Activated T-cell treated with anti-CD3 and anti-CD28 coated beads, Interleukin-2, amount 50 U/mL, for 24 hours (primary cell): ENCODE measurements at regions not wholly inside any gene's neighbourhood (a gene's known extent, or its start where the extent isn't known, plus 50 kb on each side); places are given as distances from the start of the nearest gene placed in this dataset.

Experiments
- DNase-seq: peaks from one replicate; pipeline ENCODE4 v3.0.0-alpha.2; 2020
- H3K27ac Mint-ChIP-seq: 2 replicates; pipeline ENCODE4 v1.8.0; 2020; ENCODE audit warnings: mild to moderate bottlenecking, mixed read lengths
- H3K27me3 Mint-ChIP-seq: 2 replicates; pipeline ENCODE4 v1.8.0; 2020; ENCODE audit warnings: mixed read lengths
- H3K36me3 Mint-ChIP-seq: 2 replicates; pipeline ENCODE4 v1.8.0; 2020; ENCODE audit warnings: low read depth, mixed read lengths
- H3K4me1 Mint-ChIP-seq: 2 replicates; pipeline ENCODE4 v1.8.0; 2020; ENCODE audit warnings: low read depth, mixed read lengths
- H3K4me3 Mint-ChIP-seq: 2 replicates; pipeline ENCODE4 v1.8.0; 2020; ENCODE audit warnings: mild to moderate bottlenecking, moderate library complexity, mixed read lengths
- H3K9me3 Mint-ChIP-seq: 2 replicates; pipeline ENCODE4 v1.8.0; 2020; ENCODE audit warnings: mixed read lengths

GRCh38 chr9:26418480-26418879, 474.1 kb downstream of the CAAP1 start:
- Mint-ChIP-seq H3K27me3 (no peaks in the 10 kb centered on the region), H3K36me3 (no peaks in the 10 kb centered on the region), H3K4me1 (no peaks in the 10 kb centered on the region), H3K4me3 (no peak overlapping the region), H3K27ac (no peak overlapping the region), H3K9me3 (peaks cover 2% of the 10 kb centered on the region)
- DNase-seq: no peak

GRCh38 chr9:26415528-26415927, 477.1 kb downstream of the CAAP1 start:
- Mint-ChIP-seq H3K4me3 (no peak overlapping the region), H3K9me3 (peaks cover 7% of the 10 kb centered on the region), H3K4me1 (no peaks in the 10 kb centered on the region), H3K27ac (no peak overlapping the region), H3K36me3 (no peaks in the 10 kb centered on the region), H3K27me3 (no peaks in the 10 kb centered on the region)
- DNase-seq: no peak

- Mint-ChIP-seq H3K4me3 (no peak overlapping the region), H3K36me3 (no peaks in the 10 kb centered on the region)
- no peak for DNase-seq
These were observed 479.0 kb downstream of the CAAP1 start for GRCh38 chr9:26413611-26414010.

GRCh38 chr9:26412446-26412845, 480.2 kb downstream of the CAAP1 start:
- H3K27me3 Mint-ChIP-seq: no peaks in the 10 kb centered on the region

More at GRCh38 chr9:26413611-26414010, 479.0 kb downstream of the CAAP1 start:
- no peaks in the 10 kb centered on the region for H3K4me1 Mint-ChIP-seq
- H3K9me3 Mint-ChIP-seq: peaks cover 11% of the 10 kb centered on the region
- no peak overlapping the region for H3K27ac Mint-ChIP-seq
- no peaks in the 10 kb centered on the region for H3K27me3 Mint-ChIP-seq

GRCh38 chr9:26406676-26407075, 485.9 kb downstream of the CAAP1 start:
- peaks cover 10% of the 10 kb centered on the region for H3K9me3 Mint-ChIP-seq
- no peaks in the 10 kb centered on the region for H3K4me1 Mint-ChIP-seq
- H3K27me3 Mint-ChIP-seq: no peaks in the 10 kb centered on the region
- no peaks in the 10 kb centered on the region for H3K36me3 Mint-ChIP-seq
- no peak overlapping the region for H3K27ac Mint-ChIP-seq
- no peak overlapping the region for H3K4me3 Mint-ChIP-seq
- no peak for DNase-seq

More at GRCh38 chr9:26412446-26412845, 480.2 kb downstream of the CAAP1 start:
- Mint-ChIP-seq H3K36me3 (no peaks in the 10 kb centered on the region), H3K4me3 (no peak overlapping the region), H3K9me3 (peaks cover 11% of the 10 kb centered on the region), H3K4me1 (no peaks in the 10 kb centered on the region), H3K27ac (no peak overlapping the region)
- no peak for DNase-seq

GRCh38 chr9:26399556-26399955, 493.0 kb downstream of the CAAP1 start:
- no peaks in the 10 kb centered on the region for H3K4me1 Mint-ChIP-seq
- no peak overlapping the region for H3K4me3 Mint-ChIP-seq
- H3K27me3 Mint-ChIP-seq: no peaks in the 10 kb centered on the region
- no peak for DNase-seq
- H3K9me3 Mint-ChIP-seq: peaks cover 6% of the 10 kb centered on the region
- H3K36me3 Mint-ChIP-seq: no peaks in the 10 kb centered on the region
- H3K27ac Mint-ChIP-seq: no peak overlapping the region

GRCh38 chr9:26394025-26394424, 498.6 kb downstream of the CAAP1 start:
- H3K27ac Mint-ChIP-seq: no peak overlapping the region
- no peaks in the 10 kb centered on the region for H3K36me3 Mint-ChIP-seq
- H3K27me3 Mint-ChIP-seq: no peaks in the 10 kb centered on the region
- DNase-seq: no peak
- H3K4me1 Mint-ChIP-seq: no peaks in the 10 kb centered on the region
- no peak overlapping the region for H3K4me3 Mint-ChIP-seq
- peaks cover 11% of the 10 kb centered on the region for H3K9me3 Mint-ChIP-seq

- H3K36me3 Mint-ChIP-seq: no peaks in the 10 kb centered on the region
- H3K4me1 Mint-ChIP-seq: no peaks in the 10 kb centered on the region
These were observed 500.0 kb downstream of the CAAP1 start for GRCh38 chr9:26392639-26393038.

GRCh38 chr9:26391036-26391435, 501.6 kb downstream of the CAAP1 start:
- Mint-ChIP-seq H3K36me3 (no peaks in the 10 kb centered on the region), H3K27me3 (no peaks in the 10 kb centered on the region), H3K4me3 (no peak overlapping the region), H3K27ac (no peak overlapping the region), H3K9me3 (peaks cover 9% of the 10 kb centered on the region), H3K4me1 (no peaks in the 10 kb centered on the region)
- DNase-seq: no peak

More at GRCh38 chr9:26392639-26393038, 500.0 kb downstream of the CAAP1 start:
- Mint-ChIP-seq H3K4me3 (no peak overlapping the region), H3K27ac (no peak overlapping the region), H3K9me3 (peaks cover 9% of the 10 kb centered on the region), H3K27me3 (no peaks in the 10 kb centered on the region)
- DNase-seq: no peak

GRCh38 chr9:26375448-26375847, 517.2 kb downstream of the CAAP1 start:
- H3K27me3 Mint-ChIP-seq: no peaks in the 10 kb centered on the region
- H3K9me3 Mint-ChIP-seq: peaks cover 9% of the 10 kb centered on the region
- no peak overlapping the region for H3K4me3 Mint-ChIP-seq
- H3K4me1 Mint-ChIP-seq: no peaks in the 10 kb centered on the region
- DNase-seq: no peak
- H3K27ac Mint-ChIP-seq: no peak overlapping the region
- H3K36me3 Mint-ChIP-seq: no peaks in the 10 kb centered on the region

- Mint-ChIP-seq H3K4me1 (no peaks in the 10 kb centered on the region), H3K9me3 (peaks cover 10% of the 10 kb centered on the region), H3K4me3 (no peak overlapping the region), H3K36me3 (no peaks in the 10 kb centered on the region), H3K27ac (no peak overlapping the region), H3K27me3 (no peaks in the 10 kb centered on the region)
- DNase-seq: no peak
These were observed 519.0 kb downstream of the CAAP1 start for GRCh38 chr9:26373616-26374015.

- Mint-ChIP-seq H3K4me1 (no peaks in the 10 kb centered on the region), H3K36me3 (no peaks in the 10 kb centered on the region), H3K27me3 (no peaks in the 10 kb centered on the region), H3K4me3 (no peak overlapping the region), H3K27ac (no peak overlapping the region), H3K9me3 (peaks cover 9% of the 10 kb centered on the region)
- no peak for DNase-seq
These were observed 521.4 kb downstream of the CAAP1 start for GRCh38 chr9:26371236-26371635.

GRCh38 chr9:26369093-26369492, 523.5 kb downstream of the CAAP1 start:
- Mint-ChIP-seq H3K36me3 (no peaks in the 10 kb centered on the region), H3K9me3 (peaks cover 4% of the 10 kb centered on the region), H3K27me3 (no peaks in the 10 kb centered on the region), H3K4me1 (no peaks in the 10 kb centered on the region), H3K4me3 (no peak overlapping the region), H3K27ac (no peak overlapping the region)
- DNase-seq: no peak

GRCh38 chr9:26368241-26368640, 524.4 kb downstream of the CAAP1 start:
- Mint-ChIP-seq H3K27me3 (no peaks in the 10 kb centered on the region), H3K36me3 (no peaks in the 10 kb centered on the region), H3K4me1 (no peaks in the 10 kb centered on the region), H3K27ac (no peak overlapping the region), H3K4me3 (no peak overlapping the region), H3K9me3 (peaks cover 4% of the 10 kb centered on the region)
- DNase-seq: no peak

GRCh38 chr9:26361010-26361409, 531.6 kb downstream of the CAAP1 start:
- H3K4me1 Mint-ChIP-seq: no peaks in the 10 kb centered on the region
- no peaks in the 10 kb centered on the region for H3K27me3 Mint-ChIP-seq
- no peaks in the 10 kb centered on the region for H3K36me3 Mint-ChIP-seq
- no peak overlapping the region for H3K4me3 Mint-ChIP-seq
- no peak for DNase-seq
- peaks cover 17% of the 10 kb centered on the region for H3K9me3 Mint-ChIP-seq
- no peak overlapping the region for H3K27ac Mint-ChIP-seq

- no peak for DNase-seq
- Mint-ChIP-seq H3K4me3 (no peak overlapping the region), H3K9me3 (peaks cover 19% of the 10 kb centered on the region), H3K27ac (no peak overlapping the region), H3K27me3 (no peaks in the 10 kb centered on the region), H3K4me1 (no peaks in the 10 kb centered on the region), H3K36me3 (no peaks in the 10 kb centered on the region)
These were observed 533.8 kb downstream of the CAAP1 start for GRCh38 chr9:26358836-26359235.
